ENCODE measurements at regions not wholly inside any gene's neighbourhood (a gene's known extent, or its start where the extent isn't known, plus 50 kb on each side); places are given as distances from the start of the nearest gene placed in this dataset.

GRCh38 chr1:229828461-229828860, 202.4 kb downstream of the URB2 start:
- no peak for DNase-seq
- Histone ChIP-seq H3K9me3 (no peaks in the 10 kb centered on the region), H3K27ac (no peak overlapping the region), H3K4me1 (peaks cover 0 to 16% (median 4%) of the 10 kb centered on the region in 4 donors), H3K4me3 (no peak overlapping the region), H3K27me3 (no peaks in the 10 kb centered on the region), H3K36me3 (no peaks in the 10 kb centered on the region)
- intact Hi-C loops (cut with DNase I; ENCODE audit: low total_unique reads), result no loop called here
- no peak for TF ChIP-seq CTCF (IDR thresholded peaks at IDR 0.05)
- TF ChIP-seq POLR2A (IDR thresholded peaks at IDR 0.05), result no peak
- no peak for TF ChIP-seq EP300 (IDR thresholded peaks at IDR 0.05; ENCODE audit: low read depth)
- TF ChIP-seq POLR2AphosphoS5 (IDR thresholded peaks at IDR 0.05), result no peak
- in situ Hi-C loops (cut with MboI; ENCODE audit: low pct_ligation_motif_present in 1 of 4, low pct_unique_long_range_greater_than_20kb in 1 of 4, low sequenced_read_pairs in 3 of 4), result no loop called here
- WGBS, 2 donors (ENCODE audit: low coverage in 1 of 2), result 80 to 81% methylated on average over 2 of the region's 2 CpGs

- in situ Hi-C loops (cut with MboI; ENCODE audit: low pct_ligation_motif_present in 1 of 4, low pct_unique_long_range_greater_than_20kb in 1 of 4, low sequenced_read_pairs in 3 of 4), result no loop called here
- peak in 1 of 3 donors; percentile 20 for TF ChIP-seq POLR2AphosphoS5 (IDR thresholded peaks at IDR 0.05)
- TF ChIP-seq POLR2A (IDR thresholded peaks at IDR 0.05), result no peak
Observed at GRCh38 chr1:229832695-229833094, 206.6 kb downstream of the URB2 start.

GRCh38 chr1:229834230-229834629, 208.2 kb downstream of the URB2 start:
- 91 to 97% methylated on average over 3 to 6 of the region's 6 CpGs for WGBS, 2 donors (ENCODE audit: low coverage in 1 of 2)
- H3K36me3 ChIP-seq, result no peaks in the 10 kb centered on the region
- no peak for DNase-seq
- TF ChIP-seq POLR2AphosphoS5 (IDR thresholded peaks at IDR 0.05) (no peak), EP300 (IDR thresholded peaks at IDR 0.05; ENCODE audit: low read depth) (no peak), POLR2A (IDR thresholded peaks at IDR 0.05) (no peak), CTCF (IDR thresholded peaks at IDR 0.05) (no peak)
- H3K27me3 ChIP-seq, result no peaks in the 10 kb centered on the region
- no peaks in the 10 kb centered on the region for H3K9me3 ChIP-seq
- no peak overlapping the region for H3K4me3 ChIP-seq
- no peak overlapping the region for H3K27ac ChIP-seq
- H3K4me1 ChIP-seq, result peaks cover 0 to 19% (median 5%) of the 10 kb centered on the region in 4 donors
- intact Hi-C loops (cut with DNase I; ENCODE audit: low total_unique reads) (no loop called here), in situ Hi-C loops (cut with MboI; ENCODE audit: low pct_ligation_motif_present in 1 of 4, low pct_unique_long_range_greater_than_20kb in 1 of 4, low sequenced_read_pairs in 3 of 4) (no loop called here)

More at GRCh38 chr1:229832695-229833094, 206.6 kb downstream of the URB2 start:
- Histone ChIP-seq H3K27me3 (no peaks in the 10 kb centered on the region), H3K9me3 (no peaks in the 10 kb centered on the region), H3K4me1 (peaks cover 0 to 19% (median 5%) of the 10 kb centered on the region in 4 donors), H3K36me3 (no peaks in the 10 kb centered on the region), H3K4me3 (no peak overlapping the region), H3K27ac (peak overlapping the region in 3 of 4 donors; percentile 7 to 63 (median 24))
- DNase-seq, result no peak
- WGBS, 2 donors (ENCODE audit: low coverage in 1 of 2), result 53 to 67% methylated on average over 1 to 3 of the region's 3 CpGs
- intact Hi-C loops (cut with DNase I; ENCODE audit: low total_unique reads), result no loop called here

GRCh38 chr1:229835226-229835625, 209.2 kb downstream of the URB2 start:
- DNase-seq, result no peak
- H3K9me3 ChIP-seq, result no peaks in the 10 kb centered on the region
- TF ChIP-seq POLR2A (IDR thresholded peaks at IDR 0.05) (no peak), CTCF (IDR thresholded peaks at IDR 0.05) (no peak)
- no peaks in the 10 kb centered on the region for H3K27me3 ChIP-seq
- in situ Hi-C loops (cut with MboI; ENCODE audit: low pct_ligation_motif_present in 1 of 4, low pct_unique_long_range_greater_than_20kb in 1 of 4, low sequenced_read_pairs in 3 of 4), result no loop called here
- peaks cover 0 to 19% (median 5%) of the 10 kb centered on the region in 4 donors for H3K4me1 ChIP-seq
- intact Hi-C loops (cut with DNase I; ENCODE audit: low total_unique reads), result no loop called here
- H3K27ac ChIP-seq, result no peak overlapping the region
- H3K4me3 ChIP-seq, result no peak overlapping the region
- H3K36me3 ChIP-seq, result no peaks in the 10 kb centered on the region
- WGBS, 2 donors (ENCODE audit: low coverage in 1 of 2), result 64 to 74% methylated on average over 5 of the region's 5 CpGs

GRCh38 chr1:229836324-229836723, 210.3 kb downstream of the URB2 start:
- Histone ChIP-seq H3K27me3 (no peaks in the 10 kb centered on the region), H3K36me3 (no peaks in the 10 kb centered on the region), H3K9me3 (no peaks in the 10 kb centered on the region), H3K4me1 (peaks cover 0 to 19% (median 5%) of the 10 kb centered on the region in 4 donors), H3K4me3 (no peak overlapping the region), H3K27ac (no peak overlapping the region)
- WGBS, 2 donors (ENCODE audit: low coverage in 1 of 2), result 65 to 66% methylated on average over 7 to 9 of the region's 9 CpGs
- no peak for TF ChIP-seq EP300 (IDR thresholded peaks at IDR 0.05; ENCODE audit: low read depth)
- TF ChIP-seq POLR2AphosphoS5 (IDR thresholded peaks at IDR 0.05), result no peak
- TF ChIP-seq CTCF (IDR thresholded peaks at IDR 0.05), result no peak
- TF ChIP-seq POLR2A (IDR thresholded peaks at IDR 0.05), result no peak
- intact Hi-C loops (cut with DNase I; ENCODE audit: low total_unique reads), result no loop called here
- in situ Hi-C loops (cut with MboI; ENCODE audit: low pct_ligation_motif_present in 1 of 4, low pct_unique_long_range_greater_than_20kb in 1 of 4, low sequenced_read_pairs in 3 of 4), result no loop called here
- DNase-seq, result no peak
